H9 (cell line): ENCODE measurements at regions not wholly inside any gene's neighbourhood (a gene's known extent, or its start where the extent isn't known, plus 50 kb on each side); places are given as distances from the start of the nearest gene placed in this dataset.

ENCODE experiments used
- DNase-seq: peaks from one replicate; pipeline ENCODE4 v3.0.0-alpha.2; 2017
- H2AFZ ChIP-seq: one replicate; pipeline ENCODE4 v1.6.1; 2013; ENCODE audit warnings: mild to moderate bottlenecking, low read length, control low read depth, moderate library complexity
- H2AK5ac ChIP-seq: 2 replicates; pipeline ENCODE4 v1.6.1; 2013; ENCODE audit warnings: low read length, control low read depth, mixed read lengths; ENCODE audit not compliant: insufficient read length
- H2BK120ac ChIP-seq: one replicate; pipeline ENCODE4 v1.6.1; 2013; ENCODE audit warnings: low read depth, mild to moderate bottlenecking, low read length, control low read depth, inconsistent platforms; ENCODE audit not compliant: poor library complexity, severe bottlenecking
- H2BK12ac ChIP-seq: 2 replicates; pipeline ENCODE4 v1.6.1; 2013; ENCODE audit warnings: low read length, control low read depth, mixed read lengths, low read depth; ENCODE audit not compliant: insufficient read length
- H2BK15ac ChIP-seq: 2 replicates; pipeline ENCODE4 v1.6.1; 2013; ENCODE audit warnings: low read depth, low read length, control low read depth
- H2BK20ac ChIP-seq: one replicate; pipeline ENCODE4 v1.6.1; 2013; ENCODE audit warnings: low read depth, mild to moderate bottlenecking, low read length, control low read depth, inconsistent platforms; ENCODE audit not compliant: poor library complexity, severe bottlenecking
- H2BK5ac ChIP-seq: 2 replicates; pipeline ENCODE4 v1.6.1; 2013; ENCODE audit warnings: low read length, control low read depth, mixed read lengths; ENCODE audit not compliant: insufficient read length
- H3K14ac ChIP-seq: 2 replicates; pipeline ENCODE4 v1.6.1; 2013; ENCODE audit warnings: low read length, control low read depth; ENCODE audit not compliant: insufficient read depth
- H3K18ac ChIP-seq: 2 replicates; pipeline ENCODE4 v1.6.1; 2013; ENCODE audit warnings: low read depth, mild to moderate bottlenecking, mixed read lengths, low read length, control low read depth; ENCODE audit not compliant: insufficient read length
- H3K23ac ChIP-seq: 2 replicates; pipeline ENCODE4 v1.6.1; 2013; ENCODE audit warnings: low read length, control low read depth, mixed read lengths, low read depth; ENCODE audit not compliant: insufficient read length
- H3K23me2 ChIP-seq: 2 replicates; pipeline ENCODE4 v1.6.1; 2013; ENCODE audit warnings: low read depth, mild to moderate bottlenecking, mixed read lengths, low read length, control low read depth; ENCODE audit not compliant: insufficient read length, poor library complexity, severe bottlenecking
- H3K27ac ChIP-seq: 2 replicates; pipeline ENCODE4 v1.5.1; 2013; ENCODE audit warnings: low read length, control low read depth, mixed read lengths, low read depth; ENCODE audit not compliant: insufficient read length
- H3K27me3 ChIP-seq: 2 replicates; pipeline ENCODE4 v1.6.1; 2013; ENCODE audit warnings: low read length, control low read depth, inconsistent platforms; ENCODE audit not compliant: insufficient read depth
- H3K4ac ChIP-seq: 2 replicates; pipeline ENCODE4 v1.6.1; 2013; ENCODE audit warnings: low read depth, mild to moderate bottlenecking, control low read depth, inconsistent platforms, low read length, moderate library complexity
- H3K4me1 ChIP-seq: 2 replicates; pipeline ENCODE4 v1.6.1; 2013; ENCODE audit warnings: low read length, control low read depth, inconsistent platforms; ENCODE audit not compliant: insufficient read depth
- H3K4me2 ChIP-seq: 2 replicates; pipeline ENCODE4 v1.6.1; 2013; ENCODE audit warnings: low read length, control low read depth, mixed read lengths; ENCODE audit not compliant: insufficient read length, insufficient read depth
- H3K56ac ChIP-seq: 2 replicates; pipeline ENCODE4 v1.6.1; 2013; ENCODE audit warnings: low read depth, mild to moderate bottlenecking, mixed read lengths, low read length, control low read depth; ENCODE audit not compliant: insufficient read length
- H3K79me1 ChIP-seq: 2 replicates; pipeline ENCODE4 v1.6.1; 2013; ENCODE audit warnings: low read depth, mild to moderate bottlenecking, moderate library complexity, low read length, control low read depth, inconsistent platforms; ENCODE audit not compliant: insufficient read depth, poor library complexity, severe bottlenecking
- H3K79me2 ChIP-seq: 2 replicates; pipeline ENCODE4 v1.6.1; 2013; ENCODE audit warnings: low read length, control low read depth, inconsistent platforms; ENCODE audit not compliant: insufficient read depth
- H3K9ac ChIP-seq: 2 replicates; pipeline ENCODE4 v1.6.1; 2013; ENCODE audit warnings: low read length, control low read depth, mixed read lengths; ENCODE audit not compliant: insufficient read length; ENCODE audit errors: extremely low read depth
- H3K9me3 ChIP-seq: one replicate; pipeline ENCODE4 v1.6.1; 2013; ENCODE audit warnings: low read depth, low read length, inconsistent platforms; ENCODE audit not compliant: control insufficient read depth
- H3T11ph ChIP-seq: one replicate; pipeline ENCODE4 v1.6.1; 2013; ENCODE audit warnings: mild to moderate bottlenecking, low read length, control low read depth, inconsistent platforms
- H4K20me1 ChIP-seq: one replicate; pipeline ENCODE4 v1.6.1; 2013; ENCODE audit not compliant: control insufficient read depth, insufficient read length, insufficient read depth
- H4K5ac ChIP-seq: 2 replicates; pipeline ENCODE4 v1.6.1; 2013; ENCODE audit warnings: low read depth, mild to moderate bottlenecking, mixed read lengths, low read length, control low read depth; ENCODE audit not compliant: insufficient read length
- H4K8ac ChIP-seq: replicated peaks from 2 replicates; pipeline ENCODE4 v1.6.1; 2013; ENCODE audit warnings: low read length, control low read depth, mixed read lengths, low read depth; ENCODE audit not compliant: insufficient read length
- H4K91ac ChIP-seq: 2 replicates; pipeline ENCODE4 v1.6.1; 2013; ENCODE audit warnings: low read depth, mild to moderate bottlenecking, moderate library complexity, mixed read lengths, low read length, control low read depth; ENCODE audit not compliant: insufficient read length
- H3K27ac Mint-ChIP-seq, 3 experiments: 2 replicates in 2 of 3; 3 replicates in 1 of 3; pipeline ENCODE4 v1.8.0; 2020 to 2021; ENCODE audit warnings: mixed read lengths in 3 of 3, mild to moderate bottlenecking in 1 of 3, moderate library complexity in 1 of 3
- H3K27me3 Mint-ChIP-seq: 2 replicates; pipeline ENCODE4 v1.8.0; 2021; ENCODE audit warnings: low read depth, mild to moderate bottlenecking, moderate library complexity, mixed read lengths
- H3K36me3 Mint-ChIP-seq, 3 experiments: 2 replicates in 2 of 3; 3 replicates in 1 of 3; pipeline ENCODE4 v1.8.0; 2020 to 2021; ENCODE audit warnings: low read depth in 3 of 3, mixed read lengths in 3 of 3; ENCODE audit not compliant: insufficient read depth in 1 of 3
- H3K4me1 Mint-ChIP-seq, 2 experiments: 2 replicates each; pipeline ENCODE4 v1.8.0; 2020; ENCODE audit warnings: mixed read lengths in 2 of 2
- H3K4me3 Mint-ChIP-seq, 2 experiments: 2 replicates in 1 of 2; 3 replicates in 1 of 2; pipeline ENCODE4 v1.8.0; 2020 to 2021; ENCODE audit warnings: mild to moderate bottlenecking in 2 of 2, mixed read lengths in 2 of 2, moderate library complexity in 1 of 2
- H3K9me3 Mint-ChIP-seq, 2 experiments: 2 replicates in 1 of 2; 3 replicates in 1 of 2; pipeline ENCODE4 v1.8.0; 2020; ENCODE audit warnings: mild to moderate bottlenecking in 2 of 2, mixed read lengths in 2 of 2, moderate library complexity in 1 of 2
- TF ChIP-seq, protein P1 (sequence below): fragments of 200-600 bp; sonication (generic); conservative IDR thresholded peaks from 3 replicates; pipeline ENCODE4 v1.8.0; 2021; ENCODE audit warnings: antibody characterized with exemption, mild to moderate bottlenecking

DNA sequence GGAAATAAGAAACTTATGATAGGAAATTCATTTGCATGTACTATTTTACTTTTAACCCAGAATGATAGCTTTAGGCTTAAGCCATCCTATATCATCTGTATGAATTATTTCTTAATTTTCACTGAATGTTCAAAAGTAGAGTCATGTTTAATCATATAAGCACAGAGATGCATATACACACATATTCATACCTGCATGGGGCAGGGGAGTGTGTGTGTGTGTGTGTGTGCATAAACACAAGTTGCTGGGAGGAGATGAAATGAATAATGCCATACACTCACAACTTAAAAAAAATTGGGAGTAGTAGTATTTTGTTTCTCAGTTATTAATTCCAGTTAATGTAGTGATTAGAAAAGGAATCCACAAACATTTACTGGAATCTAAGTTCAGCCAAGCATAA is 83.1 kb upstream of the IKZF1 start:
- no peak overlapping the region for H2AFZ ChIP-seq
- H4K8ac ChIP-seq, result no peak overlapping the region
- no peak overlapping the region for H2BK15ac ChIP-seq
- no peaks in the 10 kb centered on the region for H3K79me1 ChIP-seq
- no peaks in the 10 kb centered on the region for H3K4me1 ChIP-seq
- H3K9me3 ChIP-seq, result no peaks in the 10 kb centered on the region
- no peak overlapping the region for H3K27ac ChIP-seq
- H3K9ac ChIP-seq, result no peak overlapping the region
- H4K20me1 ChIP-seq, result no peaks in the 10 kb centered on the region
- no peak overlapping the region for H3K18ac ChIP-seq
- no peak overlapping the region for H3K4ac ChIP-seq
- peaks cover 12 to 16% of the 10 kb centered on the region in 2 experiments for H3K9me3 Mint-ChIP-seq
- H4K5ac ChIP-seq, result no peak overlapping the region
- H4K91ac ChIP-seq, result no peak overlapping the region
- H2AK5ac ChIP-seq, result no peak overlapping the region
- peaks cover 0 to 4% (median 1%) of the 10 kb centered on the region in 3 experiments; a peak in 3 of 7 replicates for H3K36me3 Mint-ChIP-seq
- H2BK5ac ChIP-seq, result no peak overlapping the region
- peaks cover 4% of the 10 kb centered on the region; the same call in 1 of the 2 replicates for H3K27me3 Mint-ChIP-seq
- no peaks in the 10 kb centered on the region for H3K79me2 ChIP-seq
- no peak overlapping the region for H3K23ac ChIP-seq
- no peak for DNase-seq
- TF ChIP-seq, protein P1, sequence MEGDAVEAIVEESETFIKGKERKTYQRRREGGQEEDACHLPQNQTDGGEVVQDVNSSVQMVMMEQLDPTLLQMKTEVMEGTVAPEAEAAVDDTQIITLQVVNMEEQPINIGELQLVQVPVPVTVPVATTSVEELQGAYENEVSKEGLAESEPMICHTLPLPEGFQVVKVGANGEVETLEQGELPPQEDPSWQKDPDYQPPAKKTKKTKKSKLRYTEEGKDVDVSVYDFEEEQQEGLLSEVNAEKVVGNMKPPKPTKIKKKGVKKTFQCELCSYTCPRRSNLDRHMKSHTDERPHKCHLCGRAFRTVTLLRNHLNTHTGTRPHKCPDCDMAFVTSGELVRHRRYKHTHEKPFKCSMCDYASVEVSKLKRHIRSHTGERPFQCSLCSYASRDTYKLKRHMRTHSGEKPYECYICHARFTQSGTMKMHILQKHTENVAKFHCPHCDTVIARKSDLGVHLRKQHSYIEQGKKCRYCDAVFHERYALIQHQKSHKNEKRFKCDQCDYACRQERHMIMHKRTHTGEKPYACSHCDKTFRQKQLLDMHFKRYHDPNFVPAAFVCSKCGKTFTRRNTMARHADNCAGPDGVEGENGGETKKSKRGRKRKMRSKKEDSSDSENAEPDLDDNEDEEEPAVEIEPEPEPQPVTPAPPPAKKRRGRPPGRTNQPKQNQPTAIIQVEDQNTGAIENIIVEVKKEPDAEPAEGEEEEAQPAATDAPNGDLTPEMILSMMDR, result no peak
- no peak overlapping the region for H3T11ph ChIP-seq
- H3K23me2 ChIP-seq, result no peaks in the 10 kb centered on the region
- no peak overlapping the region for H2BK120ac ChIP-seq
- no peak overlapping the region for H3K4me3 Mint-ChIP-seq
- no peak overlapping the region for H2BK12ac ChIP-seq
- no peak overlapping the region for H3K4me2 ChIP-seq
- H3K27me3 ChIP-seq, result no peaks in the 10 kb centered on the region
- no peak overlapping the region for H3K27ac Mint-ChIP-seq
- H2BK20ac ChIP-seq, result no peak overlapping the region
- H3K56ac ChIP-seq, result no peak overlapping the region
- H3K14ac ChIP-seq, result no peak overlapping the region
- H3K4me1 Mint-ChIP-seq, result no peaks in the 10 kb centered on the region
